H1 (cell line): ENCODE measurements at regions not wholly inside any gene's neighbourhood (a gene's known extent, or its start where the extent isn't known, plus 50 kb on each side); places are given as distances from the start of the nearest gene placed in this dataset.

Experiments used
- CBX5 ChIP-seq: fragments of 300-800, 300-1000 bp; sonication (generic); IDR thresholded peaks from 2 replicates; pipeline ENCODE4 v1.7.1; 2016; ENCODE audit warnings: antibody characterized with exemption, low read length, low read depth
- SRF ChIP-seq: IDR thresholded peaks from 2 replicates; pipeline ENCODE4 v1.6.1; 2011; ENCODE audit warnings: mild to moderate bottlenecking, low read depth, low read length, moderate library complexity
- TBP ChIP-seq: IDR thresholded peaks from 2 replicates; pipeline ENCODE4 v1.6.1; 2011; ENCODE audit warnings: low read depth, low read length, improper control_type of control experiment

DNA sequence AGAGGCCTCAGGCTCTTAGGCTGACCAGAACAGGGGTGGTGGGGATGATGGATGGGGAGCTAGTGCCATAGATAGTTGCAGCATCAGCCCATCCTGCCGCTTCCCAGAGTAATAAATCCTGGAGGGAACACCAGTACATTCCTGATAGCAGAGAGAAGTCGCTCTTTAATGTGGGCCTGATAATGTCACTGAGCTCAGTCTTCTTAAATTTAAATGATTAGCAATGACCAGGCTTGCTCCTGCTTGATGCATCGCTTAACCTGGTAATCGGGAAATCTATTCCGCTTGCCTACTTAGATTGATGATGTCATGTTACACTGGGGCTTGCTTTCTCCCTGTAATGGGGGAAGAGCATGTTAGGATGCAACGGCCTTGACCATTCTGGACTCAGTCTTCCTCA is 218.6 kb upstream of the PLXNA2 start (continued):
- TF ChIP-seq SRF (no peak), CBX5 (no peak), TBP (no peak)
